ENCODE measurements at regions not wholly inside any gene's neighbourhood (a gene's known extent, or its start where the extent isn't known, plus 50 kb on each side); places are given as distances from the start of the nearest gene placed in this dataset.

DNA sequence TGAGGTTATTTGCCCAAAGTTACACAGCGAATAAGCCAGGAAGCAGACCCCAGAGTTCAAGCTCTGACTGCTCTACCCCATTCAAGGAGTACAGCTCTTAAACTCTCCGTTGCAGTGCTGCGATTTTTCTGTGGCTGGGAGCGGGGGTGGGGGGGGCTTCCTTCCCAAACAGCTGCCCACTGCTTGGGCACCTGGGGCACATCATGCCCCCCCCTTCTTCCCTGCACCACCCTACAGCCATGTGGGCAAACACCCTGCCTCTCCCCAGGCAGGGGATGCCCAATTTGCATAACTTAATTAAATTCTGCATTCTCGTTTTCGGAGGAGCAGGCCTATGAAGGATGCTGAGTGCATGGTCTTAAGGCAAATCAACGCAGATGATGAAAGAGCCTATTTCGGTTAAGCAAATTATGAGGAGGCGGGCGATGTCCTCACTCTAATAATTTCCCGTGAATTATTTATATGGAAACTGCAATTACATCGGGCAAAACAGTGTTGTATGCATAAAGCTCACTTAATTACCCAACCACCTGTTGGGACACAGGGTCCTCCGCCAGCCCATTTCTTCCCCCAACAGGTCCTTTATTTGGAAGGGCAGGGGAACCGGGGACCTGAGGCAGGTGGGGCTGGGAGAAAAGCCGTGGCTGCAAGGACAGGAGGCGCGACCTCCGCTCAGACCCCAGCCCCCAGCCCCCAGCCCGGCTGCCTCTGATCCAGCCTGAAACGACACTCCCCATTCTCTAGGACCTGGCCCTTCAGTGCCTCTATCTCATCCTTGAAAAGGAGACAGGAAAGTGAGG is 610.5 kb downstream of the BUD13 start:
- DNase-seq (ENCODE audit: low spot score in 2 of 2) (no peak), FAIRE-seq (no peak)

DNA sequence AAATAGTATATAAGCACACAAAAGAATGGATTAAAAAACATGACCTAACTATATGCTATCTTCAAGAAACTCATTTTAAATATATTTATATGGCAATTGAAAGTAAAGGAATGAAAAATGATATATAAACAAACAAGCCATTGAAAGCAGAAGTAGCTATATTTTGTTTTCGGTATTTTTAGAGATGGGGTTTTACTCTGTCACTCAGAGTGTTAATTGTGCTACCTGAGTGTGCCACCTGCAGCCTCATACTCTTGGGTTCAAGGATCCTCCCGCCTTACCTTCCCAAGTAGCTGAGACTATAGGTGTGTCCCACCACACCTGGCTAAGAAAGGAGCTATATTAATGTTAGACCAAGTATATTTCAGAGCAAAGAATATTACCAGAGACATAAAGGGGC is 624.1 kb downstream of the BUD13 start:
- FAIRE-seq (no peak), DNase-seq (ENCODE audit: low spot score in 2 of 2) (no peak)

DNA sequence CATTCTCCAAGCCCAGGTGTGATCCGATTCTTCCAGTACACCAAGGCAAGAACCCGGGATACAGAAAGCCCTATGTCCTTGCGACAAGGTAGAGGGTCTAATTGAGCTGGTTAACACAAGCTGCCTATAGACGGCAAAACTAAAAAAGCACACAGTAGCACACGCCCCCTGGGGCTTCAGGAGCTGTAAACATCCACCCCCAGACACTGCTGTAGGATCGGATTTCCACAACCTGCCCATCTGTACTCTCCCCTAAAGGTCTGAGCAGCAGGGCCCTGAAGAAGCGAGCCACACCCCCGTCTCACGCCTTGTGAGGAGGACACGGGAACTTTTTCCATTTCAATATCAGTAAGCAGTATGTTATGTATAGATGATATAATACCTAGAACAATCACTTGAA is 624.7 kb downstream of the BUD13 start:
- no peak for FAIRE-seq
- DNase-seq (ENCODE audit: low spot score in 2 of 2) = no peak

- DNase-seq (ENCODE audit: low spot score in 2 of 2) (no peak), FAIRE-seq (no peak)
Observed at GRCh38 chr11:116145187-116145865, 627.5 kb downstream of the BUD13 start.

DNA sequence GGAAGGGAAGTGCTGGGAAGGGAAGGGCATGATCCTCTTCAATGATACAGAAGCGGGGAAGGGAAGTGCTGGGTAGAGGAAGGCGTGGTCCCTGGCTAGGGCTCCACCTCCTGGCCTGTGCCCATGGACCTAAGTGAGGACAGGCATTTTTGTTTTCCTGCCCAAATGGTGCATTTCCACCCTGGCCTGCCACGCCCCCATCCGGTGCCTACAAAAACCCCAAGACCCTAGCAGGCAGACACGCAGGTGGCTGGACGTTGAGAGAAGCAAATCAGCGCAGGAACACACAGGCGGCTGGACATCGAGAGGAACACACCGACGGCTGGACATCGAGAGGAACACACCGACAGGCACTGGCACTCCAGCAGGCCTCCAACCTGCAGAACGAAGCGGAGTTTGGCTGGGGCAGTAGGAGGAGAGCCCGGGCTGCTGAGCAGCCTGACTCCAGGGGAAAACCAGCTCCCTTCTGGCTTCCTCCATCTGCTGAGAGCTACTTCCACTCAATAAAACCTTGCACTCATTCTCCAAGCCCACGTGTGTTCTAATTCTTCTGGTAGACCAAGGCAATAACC is 628.3 kb downstream of the BUD13 start:
- FAIRE-seq (no peak), DNase-seq (ENCODE audit: low spot score in 2 of 2) (no peak)

DNA sequence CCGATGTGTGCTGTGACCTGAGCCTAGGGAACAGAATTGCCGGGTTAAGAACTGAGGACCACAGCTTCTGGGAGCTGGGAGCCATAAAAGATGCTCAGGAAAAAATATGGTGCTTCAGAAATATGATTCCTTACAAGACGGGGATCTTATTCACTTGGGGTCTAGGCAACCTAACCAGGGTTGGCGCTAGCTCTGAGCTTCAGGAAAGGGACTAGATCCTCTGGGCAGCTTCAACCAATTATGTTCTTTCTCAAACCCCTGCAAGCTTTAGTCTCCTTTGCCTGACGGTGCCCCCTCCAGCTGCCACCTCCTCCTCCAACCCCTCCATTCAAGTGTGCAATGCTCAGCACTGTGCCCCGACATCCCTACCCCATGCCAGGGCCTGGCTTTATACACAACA is 634.1 kb upstream of the CADM1 start:
- DNase-seq (ENCODE audit: low spot score in 2 of 2) (no peak), FAIRE-seq (no peak)

- no peak for FAIRE-seq
- DNase-seq (ENCODE audit: low spot score in 2 of 2) = no peak
Observed at GRCh38 chr11:116137753-116138152, 633.5 kb upstream of the CADM1 start.

GRCh38 chr11:116136987-116137674 is 632.9 kb upstream of the CADM1 start:
- DNase-seq (ENCODE audit: low spot score in 2 of 2) = no peak
- no peak for FAIRE-seq

DNA sequence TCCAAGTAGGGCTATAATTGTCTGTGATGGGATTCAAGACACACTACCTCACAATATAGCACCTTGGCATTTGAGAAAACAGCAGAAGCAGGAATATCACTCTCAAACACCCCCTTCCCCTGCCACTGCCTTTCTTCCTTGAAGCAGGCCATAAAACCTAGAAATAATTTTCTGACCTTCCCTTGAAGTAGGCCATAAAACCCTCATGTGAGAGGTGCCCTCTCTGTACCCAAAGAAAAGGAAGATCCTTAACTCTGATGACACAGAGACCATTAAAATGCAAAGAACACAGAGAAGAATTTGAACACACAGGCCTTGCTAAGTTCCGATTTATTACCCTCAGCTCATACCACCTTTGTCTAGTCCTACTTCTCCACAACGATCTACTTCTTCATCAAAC is 631.7 kb upstream of the CADM1 start:
- no peak for FAIRE-seq
- DNase-seq (ENCODE audit: low spot score in 2 of 2) = no peak

GRCh38 chr11:116134450-116134849 is 630.2 kb upstream of the CADM1 start:
- no peak for FAIRE-seq
- no peak for DNase-seq (ENCODE audit: low spot score in 2 of 2)

GRCh38 chr11:116132273-116132978 is 628.2 kb upstream of the CADM1 start:
- no peak for DNase-seq (ENCODE audit: low spot score in 2 of 2)

DNA sequence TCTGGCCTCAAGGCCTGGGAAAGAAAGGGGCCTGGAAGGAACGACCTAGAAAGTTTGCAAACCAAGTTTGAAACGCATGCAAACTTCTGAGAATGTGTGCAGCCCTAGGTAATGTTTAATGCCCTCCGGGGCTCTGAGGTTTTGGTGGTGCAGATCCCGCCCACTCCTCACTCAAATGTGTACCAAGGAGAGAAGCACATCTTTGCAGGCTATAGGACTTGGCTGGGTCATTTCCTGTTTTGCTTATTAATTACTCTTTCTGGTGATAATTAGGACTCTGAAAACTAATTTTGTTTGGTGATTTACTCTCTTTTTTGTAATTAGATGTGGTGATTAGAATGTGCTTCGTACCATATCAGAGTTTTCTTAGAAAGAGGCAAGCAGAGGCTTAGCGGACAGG is 625.9 kb upstream of the CADM1 start:
- DNase-seq (ENCODE audit: low spot score in 2 of 2) = no peak
- FAIRE-seq = no peak

More at GRCh38 chr11:116132273-116132978, 628.2 kb upstream of the CADM1 start:
- FAIRE-seq = no peak

DNA sequence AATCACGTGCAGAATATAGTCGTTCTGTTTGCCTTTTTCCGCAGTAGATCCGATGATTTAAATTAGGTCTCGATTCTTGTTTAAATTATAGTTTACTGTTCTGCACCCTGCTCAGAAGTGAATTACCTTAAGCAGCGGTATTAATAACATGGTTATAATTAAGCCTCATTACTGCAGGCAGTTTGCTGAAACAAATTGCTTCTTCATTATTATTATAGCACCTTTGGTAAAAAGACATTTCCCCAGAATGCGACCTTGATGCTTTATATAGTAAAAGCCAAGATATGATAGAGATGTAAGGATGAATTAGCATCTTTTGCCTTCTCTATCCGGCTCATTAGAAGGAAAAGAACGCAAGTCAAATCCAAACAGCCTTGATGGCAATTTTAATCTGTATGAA is 625.2 kb upstream of the CADM1 start:
- FAIRE-seq (no peak), DNase-seq (ENCODE audit: low spot score in 2 of 2) (no peak)

DNA sequence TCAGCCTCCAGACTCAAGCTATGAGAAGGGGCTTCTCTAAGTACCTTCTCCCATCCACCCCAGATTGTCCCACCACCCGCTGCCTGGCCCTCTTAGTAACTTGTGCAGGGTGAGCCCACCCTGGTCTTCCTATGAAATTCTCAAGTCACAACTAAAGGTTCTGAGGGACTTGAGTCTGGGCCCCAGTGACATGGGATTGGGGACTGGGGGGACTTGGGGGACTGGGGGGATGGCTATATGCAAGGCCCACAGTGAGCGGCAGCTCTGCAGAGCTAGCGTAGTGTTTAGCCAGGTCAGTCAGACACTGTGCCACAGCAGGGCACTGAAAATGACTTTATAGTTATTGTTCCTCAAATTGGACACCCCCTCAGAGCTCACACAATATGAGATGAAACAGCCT is 622.3 kb upstream of the CADM1 start:
- no peak for DNase-seq (ENCODE audit: low spot score in 2 of 2)
- no peak for FAIRE-seq

DNA sequence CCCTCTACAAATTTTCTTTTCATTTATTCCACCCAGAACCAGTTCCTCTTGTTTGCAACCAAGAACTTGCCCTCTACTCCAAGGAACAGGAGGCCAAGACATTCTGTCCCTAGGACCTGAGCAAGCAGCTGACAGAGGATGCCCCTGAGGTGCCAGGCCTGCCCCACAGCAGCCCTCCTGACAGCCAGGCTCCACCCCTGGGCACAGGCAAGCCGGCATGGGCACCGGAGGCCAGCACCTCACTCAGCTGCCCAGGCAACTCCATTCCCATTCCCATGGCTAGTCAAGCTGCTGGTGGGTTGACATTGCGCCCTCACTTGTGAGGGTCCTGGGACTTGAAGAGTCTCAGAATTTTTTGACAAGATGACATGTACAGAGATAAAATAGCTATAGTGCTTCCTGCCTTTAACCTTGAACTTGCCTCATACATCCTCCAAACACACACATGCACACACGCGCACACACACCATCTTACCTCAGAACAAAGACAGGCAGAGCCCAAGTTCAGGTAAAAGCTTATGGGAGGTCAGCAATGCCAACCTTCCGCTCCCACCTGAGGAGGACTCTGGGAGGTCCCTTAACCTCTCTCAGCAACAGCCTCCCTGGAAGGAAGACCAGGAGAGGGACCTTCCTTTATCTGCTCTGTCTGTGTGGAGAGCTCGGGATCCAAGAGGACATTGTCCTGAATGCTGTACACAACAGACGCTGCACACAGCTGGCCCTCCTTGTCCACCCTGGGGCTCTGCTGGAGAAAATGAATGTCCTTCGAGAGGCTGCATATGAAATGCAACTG is 620.9 kb upstream of the CADM1 start:
- DNase-seq (ENCODE audit: low spot score in 2 of 2) (no peak), FAIRE-seq (no peak)

GRCh38 chr11:116123739-116124138 is 619.5 kb upstream of the CADM1 start:
- DNase-seq (ENCODE audit: low spot score in 2 of 2) (no peak), FAIRE-seq (no peak)

DNA sequence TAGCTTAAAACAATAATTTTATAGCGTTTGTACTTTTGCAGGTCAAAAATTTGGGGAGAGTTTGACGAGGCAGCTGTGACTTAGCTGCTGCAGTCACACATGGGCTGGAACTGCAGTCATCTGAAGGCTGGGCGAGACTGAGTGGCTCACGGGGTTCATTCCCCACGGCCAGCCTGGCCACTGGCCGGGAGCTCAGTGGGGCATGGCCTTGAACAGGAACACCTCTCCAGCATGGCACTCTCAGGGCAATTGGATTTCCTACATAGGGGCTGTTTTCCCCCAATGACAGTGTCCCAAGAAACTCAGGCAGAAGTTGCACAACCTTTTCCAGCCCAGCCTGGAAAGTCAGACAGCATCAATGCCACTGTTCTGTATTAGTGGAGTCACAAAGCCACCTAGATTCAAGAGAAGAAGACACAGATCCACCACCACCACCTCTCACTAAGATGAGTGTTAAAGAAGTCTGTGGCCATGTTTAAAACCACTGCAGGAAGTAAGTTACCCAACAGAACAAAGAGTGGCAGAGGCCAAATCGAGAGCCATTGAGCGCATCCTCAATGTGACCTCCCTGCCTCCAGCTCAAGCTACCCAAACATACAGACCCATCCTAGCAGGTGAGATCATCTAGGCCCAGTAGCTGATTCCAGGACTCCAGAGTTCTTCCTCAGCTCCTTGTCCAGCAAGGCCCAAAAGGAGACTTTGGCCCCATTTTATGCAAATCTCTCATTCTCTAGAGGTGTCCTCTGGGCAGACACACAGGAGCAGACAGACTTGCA is 618.7 kb upstream of the CADM1 start:
- FAIRE-seq (no peak), DNase-seq (ENCODE audit: low spot score in 2 of 2) (no peak)

- DNase-seq (ENCODE audit: low spot score in 2 of 2) = no peak
- no peak for FAIRE-seq
Observed at GRCh38 chr11:116119158-116119557, 614.9 kb upstream of the CADM1 start.

DNA sequence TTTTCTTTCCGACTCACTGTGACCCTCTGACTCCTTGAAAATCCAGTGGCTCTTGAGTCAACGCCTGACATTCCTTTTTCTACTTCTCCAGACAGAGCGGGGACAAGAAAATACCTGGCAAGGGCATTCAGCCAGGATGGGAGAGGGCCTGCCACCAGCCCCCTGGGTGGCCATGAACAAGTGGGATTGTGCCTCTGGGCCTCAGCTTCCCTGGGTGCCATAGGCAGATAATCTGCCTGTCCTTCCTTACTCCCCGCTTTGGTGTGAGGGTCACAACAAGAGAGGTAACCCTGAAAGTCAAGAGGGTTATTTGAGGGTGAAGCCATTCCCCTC is 613.9 kb upstream of the CADM1 start:
- DNase-seq (ENCODE audit: low spot score in 2 of 2) (no peak), FAIRE-seq (no peak)

Data from frontal cortex (tissue), 3 donors.